CD4-positive, alpha-beta T cell (primary cell): ENCODE measurements at regions not wholly inside any gene's neighbourhood (a gene's known extent, or its start where the extent isn't known, plus 50 kb on each side); places are given as distances from the start of the nearest gene placed in this dataset.

Experiments
- ATAC-seq: fragments of 200-7000 bp; cut with Tn5 transposase; one replicate; pipeline ENCODE4 v1.10.0; 2022; ENCODE audit warnings: mild to moderate bottlenecking; ENCODE audit not compliant: poor library complexity
- CTCF ChIA-PET: fragments of 350-600 bp; sonication (Branson Sonifier 250); formaldehyde crosslinking; loops from one replicate; lab custom pipeline; 2021; ENCODE audit warnings: antibody characterized with exemption, inconsistent platforms; lab: Charles Lee
- POLR2A ChIA-PET: fragments of 350-600 bp; sonication (Branson Sonifier 250); formaldehyde crosslinking; loops from one replicate; lab custom pipeline; 2021; ENCODE audit warnings: antibody characterized with exemption, inconsistent platforms; lab: Charles Lee
- DNase-seq, 14 experiments: peaks; one replicate each; pipeline ENCODE4 v3.0.0-alpha.2; 2013 to 2020; ENCODE audit warnings: mixed read lengths in 2 of 14
- H3K27ac ChIP-seq, 2 donors: one replicate each; pipeline versions ENCODE4 v1.5.1 to v1.7.0; 2013; ENCODE audit warnings: low read length in 2 of 2, low read depth in 1 of 2, mild to moderate bottlenecking in 1 of 2
- H3K27me3 ChIP-seq, 2 experiments: 1 replicate in 1 of 2; 2 replicates in 1 of 2; pipeline versions ENCODE4 v1.6.1 to v1.7.0; 2013; ENCODE audit warnings: low read length in 2 of 2, control low read depth in 1 of 2, mild to moderate bottlenecking in 1 of 2, moderate library complexity in 1 of 2; ENCODE audit not compliant: insufficient read depth in 2 of 2, control insufficient read depth in 1 of 2
- H3K36me3 ChIP-seq: one replicate; pipeline ENCODE4 v1.6.1; 2013; ENCODE audit warnings: low read length, control low read depth; ENCODE audit not compliant: insufficient read depth
- H3K4me1 ChIP-seq: one replicate; pipeline ENCODE4 v1.6.1; 2013; ENCODE audit warnings: low read length, control low read depth; ENCODE audit not compliant: insufficient read depth
- H3K4me3 ChIP-seq: one replicate; pipeline ENCODE4 v1.5.1; 2013; ENCODE audit warnings: mild to moderate bottlenecking, low read length, moderate library complexity
- H3K9me3 ChIP-seq, 2 experiments: 1 replicate in 1 of 2; 2 replicates in 1 of 2; pipeline versions ENCODE4 v1.6.1 to v1.7.0; 2013; ENCODE audit warnings: low read length in 2 of 2, mild to moderate bottlenecking in 2 of 2, control low read depth in 1 of 2, moderate library complexity in 1 of 2; ENCODE audit not compliant: control insufficient read depth in 1 of 2, insufficient read depth in 1 of 2
- H3K27ac Mint-ChIP-seq: one replicate; pipeline ENCODE4 v1.8.0; 2020; ENCODE audit warnings: mixed read lengths
- H3K27me3 Mint-ChIP-seq: one replicate; pipeline ENCODE4 v1.8.0; 2021; ENCODE audit warnings: mixed read lengths
- H3K36me3 Mint-ChIP-seq: one replicate; pipeline ENCODE4 v1.8.0; 2021; ENCODE audit warnings: low read depth, mixed read lengths
- H3K4me1 Mint-ChIP-seq: one replicate; pipeline ENCODE4 v1.8.0; 2021; ENCODE audit warnings: low read depth, mixed read lengths
- H3K4me3 Mint-ChIP-seq: one replicate; pipeline ENCODE4 v1.8.0; 2020; ENCODE audit warnings: mild to moderate bottlenecking, mixed read lengths
- H3K9me3 Mint-ChIP-seq: one replicate; pipeline ENCODE4 v1.8.0; 2020; ENCODE audit warnings: mixed read lengths
- CTCF ChIP-seq: fragments of 200-600 bp; IDR thresholded peaks from one replicate; pipeline ENCODE4 v1.8.0; 2022; ENCODE audit warnings: antibody characterized with exemption, mild to moderate bottlenecking
- intact Hi-C, 2 experiments: fragments of 100-400 bp; cut with DNase I in 1 of 2; cut with micrococcal nuclease in 1 of 2; formaldehyde crosslinking; loops; one replicate each; pipeline versions ENCODE4 v1.15.1 to v1.9.0; 2023 to 2025; cut with DNase I, micrococcal nuclease

- H3K4me1 Mint-ChIP-seq = no peaks in the 10 kb centered on the region
- Histone ChIP-seq H3K4me1 (no peaks in the 10 kb centered on the region), H3K9me3 (peaks cover 0 to 3% of the 10 kb centered on the region in 2 experiments), H3K27ac (no peak overlapping the region), H3K27me3 (no peaks in the 10 kb centered on the region), H3K36me3 (no peaks in the 10 kb centered on the region), H3K4me3 (no peak overlapping the region)
- intact Hi-C loops = no loop called here
- DNase-seq = no peak
- H3K27ac Mint-ChIP-seq = no peak overlapping the region
- H3K4me3 Mint-ChIP-seq = no peak overlapping the region
- H3K36me3 Mint-ChIP-seq = no peaks in the 10 kb centered on the region
- no peaks in the 10 kb centered on the region for H3K27me3 Mint-ChIP-seq
- ChIA-PET CTCF (no interaction called here), POLR2A (no interaction called here)
- no peak for ATAC-seq
- TF ChIP-seq CTCF = no peak
- H3K9me3 Mint-ChIP-seq = peaks cover 8% of the 10 kb centered on the region
Measured at GRCh38 chr18:40048886-40049650, 1906.0 kb upstream of the PIK3C3 start.

- TF ChIP-seq CTCF = no peak
- ChIA-PET CTCF (no interaction called here), POLR2A (no interaction called here)
- DNase-seq (no peak), ATAC-seq (no peak)
- peaks cover 13% of the 10 kb centered on the region for H3K9me3 Mint-ChIP-seq
- intact Hi-C loops = no loop called here
- no peaks in the 10 kb centered on the region for H3K27me3 Mint-ChIP-seq
- H3K27me3 ChIP-seq = no peaks in the 10 kb centered on the region
- H3K27ac ChIP-seq = no peak overlapping the region
- no peak overlapping the region for H3K27ac Mint-ChIP-seq
- no peaks in the 10 kb centered on the region for H3K4me1 ChIP-seq
- no peaks in the 10 kb centered on the region for H3K36me3 ChIP-seq
- H3K4me3 Mint-ChIP-seq = no peak overlapping the region
- H3K4me3 ChIP-seq = no peak overlapping the region
- no peaks in the 10 kb centered on the region for H3K4me1 Mint-ChIP-seq
- H3K36me3 Mint-ChIP-seq = no peaks in the 10 kb centered on the region
- peaks cover 0 to 3% of the 10 kb centered on the region in 2 experiments for H3K9me3 ChIP-seq
Measured at GRCh38 chr18:40048253-40048652, 1906.8 kb upstream of the PIK3C3 start.

GRCh38 chr18:40046596-40046995, 1908.4 kb upstream of the PIK3C3 start:
- intact Hi-C loops = no loop called here

More at GRCh38 chr18:40046596-40046995, 1908.4 kb upstream of the PIK3C3 start:
- peaks cover 0 to 3% of the 10 kb centered on the region in 2 experiments for H3K9me3 ChIP-seq
- no peaks in the 10 kb centered on the region for H3K36me3 ChIP-seq
- H3K4me1 Mint-ChIP-seq = no peaks in the 10 kb centered on the region
- no peaks in the 10 kb centered on the region for H3K27me3 ChIP-seq
- no peak overlapping the region for H3K27ac ChIP-seq
- CTCF ChIA-PET = no interaction called here
- DNase-seq (no peak), ATAC-seq (no peak)
- POLR2A ChIA-PET = no interaction called here
- H3K4me1 ChIP-seq = no peaks in the 10 kb centered on the region
- TF ChIP-seq CTCF = no peak
- no peaks in the 10 kb centered on the region for H3K27me3 Mint-ChIP-seq
- H3K27ac Mint-ChIP-seq = no peak overlapping the region
- H3K4me3 Mint-ChIP-seq = no peak overlapping the region
- no peak overlapping the region for H3K4me3 ChIP-seq
- H3K9me3 Mint-ChIP-seq = peaks cover 13% of the 10 kb centered on the region
- H3K36me3 Mint-ChIP-seq = no peaks in the 10 kb centered on the region
